ENCODE measurements at regions not wholly inside any gene's neighbourhood (a gene's known extent, or its start where the extent isn't known, plus 50 kb on each side); places are given as distances from the start of the nearest gene placed in this dataset.

GRCh38 chrX:25178555-25178954 is 162.8 kb upstream of the ARX start:
- H3K4me1 ChIP-seq (ENCODE audit: control insufficient read depth, low read depth, low read length): peaks cover 27% of the 10 kb centered on the region
- no peak overlapping the region for H3K27ac ChIP-seq (ENCODE audit: low read length)
- H3K27me3 ChIP-seq (ENCODE audit: control insufficient read depth, insufficient read depth, low read length): no peaks in the 10 kb centered on the region
- H3K9me3 ChIP-seq (ENCODE audit: control insufficient read depth, low read depth, low read length): no peaks in the 10 kb centered on the region
- no peaks in the 10 kb centered on the region for H3K36me3 ChIP-seq (ENCODE audit: control insufficient read depth, low read depth, low read length)
- H3K9ac ChIP-seq (ENCODE audit: low read length): no peak overlapping the region
- peak overlapping the region; percentile 18 for H3K4me3 ChIP-seq (ENCODE audit: low read length)

- Histone ChIP-seq H3K4me1 (ENCODE audit: control insufficient read depth, low read depth, low read length) (peaks cover 27% of the 10 kb centered on the region), H3K9me3 (ENCODE audit: control insufficient read depth, low read depth, low read length) (no peaks in the 10 kb centered on the region), H3K27ac (ENCODE audit: low read length) (no peak overlapping the region), H3K4me3 (ENCODE audit: low read length) (no peak overlapping the region), H3K9ac (ENCODE audit: low read length) (no peak overlapping the region), H3K27me3 (ENCODE audit: control insufficient read depth, insufficient read depth, low read length) (no peaks in the 10 kb centered on the region), H3K36me3 (ENCODE audit: control insufficient read depth, low read depth, low read length) (no peaks in the 10 kb centered on the region)
These were observed 160.0 kb upstream of the ARX start for GRCh38 chrX:25175743-25176142.

GRCh38 chrX:25175171-25175570 is 159.4 kb upstream of the ARX start:
- H3K9ac ChIP-seq (ENCODE audit: low read length): no peak overlapping the region
- H3K27ac ChIP-seq (ENCODE audit: low read length): no peak overlapping the region
- H3K4me1 ChIP-seq (ENCODE audit: control insufficient read depth, low read depth, low read length): peaks cover 26% of the 10 kb centered on the region
- H3K27me3 ChIP-seq (ENCODE audit: control insufficient read depth, insufficient read depth, low read length): no peaks in the 10 kb centered on the region
- H3K4me3 ChIP-seq (ENCODE audit: low read length): no peak overlapping the region
- no peaks in the 10 kb centered on the region for H3K9me3 ChIP-seq (ENCODE audit: control insufficient read depth, low read depth, low read length)
- H3K36me3 ChIP-seq (ENCODE audit: control insufficient read depth, low read depth, low read length): no peaks in the 10 kb centered on the region

- no peak overlapping the region for H3K9ac ChIP-seq (ENCODE audit: low read length)
- H3K9me3 ChIP-seq (ENCODE audit: control insufficient read depth, low read depth, low read length): no peaks in the 10 kb centered on the region
- no peaks in the 10 kb centered on the region for H3K4me1 ChIP-seq (ENCODE audit: control insufficient read depth, low read depth, low read length)
- no peaks in the 10 kb centered on the region for H3K27me3 ChIP-seq (ENCODE audit: control insufficient read depth, insufficient read depth, low read length)
- H3K36me3 ChIP-seq (ENCODE audit: control insufficient read depth, low read depth, low read length): no peaks in the 10 kb centered on the region
- no peak overlapping the region for H3K27ac ChIP-seq (ENCODE audit: low read length)
- H3K4me3 ChIP-seq (ENCODE audit: low read length): no peak overlapping the region
These were observed 150.8 kb upstream of the ARX start for GRCh38 chrX:25166546-25166945.

GRCh38 chrX:25166145-25166544 is 150.4 kb upstream of the ARX start:
- no peaks in the 10 kb centered on the region for H3K27me3 ChIP-seq (ENCODE audit: control insufficient read depth, insufficient read depth, low read length)
- H3K4me1 ChIP-seq (ENCODE audit: control insufficient read depth, low read depth, low read length): no peaks in the 10 kb centered on the region
- no peaks in the 10 kb centered on the region for H3K36me3 ChIP-seq (ENCODE audit: control insufficient read depth, low read depth, low read length)
- no peaks in the 10 kb centered on the region for H3K9me3 ChIP-seq (ENCODE audit: control insufficient read depth, low read depth, low read length)
- H3K4me3 ChIP-seq (ENCODE audit: low read length): no peak overlapping the region
- H3K9ac ChIP-seq (ENCODE audit: low read length): no peak overlapping the region
- H3K27ac ChIP-seq (ENCODE audit: low read length): no peak overlapping the region

- Histone ChIP-seq H3K4me1 (ENCODE audit: control insufficient read depth, low read depth, low read length) (no peaks in the 10 kb centered on the region), H3K4me3 (ENCODE audit: low read length) (no peak overlapping the region), H3K27me3 (ENCODE audit: control insufficient read depth, insufficient read depth, low read length) (no peaks in the 10 kb centered on the region), H3K27ac (ENCODE audit: low read length) (no peak overlapping the region), H3K9ac (ENCODE audit: low read length) (no peak overlapping the region), H3K36me3 (ENCODE audit: control insufficient read depth, low read depth, low read length) (no peaks in the 10 kb centered on the region), H3K9me3 (ENCODE audit: control insufficient read depth, low read depth, low read length) (no peaks in the 10 kb centered on the region)
These were observed 142.9 kb upstream of the ARX start for GRCh38 chrX:25158635-25159034.

- Histone ChIP-seq H3K4me1 (ENCODE audit: control insufficient read depth, low read depth, low read length) (no peaks in the 10 kb centered on the region), H3K9ac (ENCODE audit: low read length) (no peak overlapping the region), H3K27me3 (ENCODE audit: control insufficient read depth, insufficient read depth, low read length) (no peaks in the 10 kb centered on the region), H3K4me3 (ENCODE audit: low read length) (no peak overlapping the region), H3K27ac (ENCODE audit: low read length) (no peak overlapping the region), H3K9me3 (ENCODE audit: control insufficient read depth, low read depth, low read length) (no peaks in the 10 kb centered on the region), H3K36me3 (ENCODE audit: control insufficient read depth, low read depth, low read length) (no peaks in the 10 kb centered on the region)
These were observed 141.1 kb upstream of the ARX start for GRCh38 chrX:25156832-25157231.

GRCh38 chrX:25156323-25156722 is 140.6 kb upstream of the ARX start:
- Histone ChIP-seq H3K4me3 (ENCODE audit: low read length) (no peak overlapping the region), H3K27me3 (ENCODE audit: control insufficient read depth, insufficient read depth, low read length) (no peaks in the 10 kb centered on the region), H3K9me3 (ENCODE audit: control insufficient read depth, low read depth, low read length) (no peaks in the 10 kb centered on the region), H3K4me1 (ENCODE audit: control insufficient read depth, low read depth, low read length) (no peaks in the 10 kb centered on the region), H3K36me3 (ENCODE audit: control insufficient read depth, low read depth, low read length) (no peaks in the 10 kb centered on the region), H3K9ac (ENCODE audit: low read length) (no peak overlapping the region), H3K27ac (ENCODE audit: low read length) (no peak overlapping the region)

GRCh38 chrX:25154168-25154567 is 138.4 kb upstream of the ARX start:
- Histone ChIP-seq H3K9ac (ENCODE audit: low read length) (no peak overlapping the region), H3K36me3 (ENCODE audit: control insufficient read depth, low read depth, low read length) (no peaks in the 10 kb centered on the region), H3K27ac (ENCODE audit: low read length) (no peak overlapping the region), H3K4me1 (ENCODE audit: control insufficient read depth, low read depth, low read length) (no peaks in the 10 kb centered on the region), H3K27me3 (ENCODE audit: control insufficient read depth, insufficient read depth, low read length) (no peaks in the 10 kb centered on the region), H3K9me3 (ENCODE audit: control insufficient read depth, low read depth, low read length) (no peaks in the 10 kb centered on the region), H3K4me3 (ENCODE audit: low read length) (no peak overlapping the region)

GRCh38 chrX:25151749-25152148 is 136.0 kb upstream of the ARX start:
- Histone ChIP-seq H3K27me3 (ENCODE audit: control insufficient read depth, insufficient read depth, low read length) (no peaks in the 10 kb centered on the region), H3K4me3 (ENCODE audit: low read length) (no peak overlapping the region), H3K27ac (ENCODE audit: low read length) (no peak overlapping the region), H3K4me1 (ENCODE audit: control insufficient read depth, low read depth, low read length) (no peaks in the 10 kb centered on the region), H3K9me3 (ENCODE audit: control insufficient read depth, low read depth, low read length) (no peaks in the 10 kb centered on the region), H3K9ac (ENCODE audit: low read length) (no peak overlapping the region), H3K36me3 (ENCODE audit: control insufficient read depth, low read depth, low read length) (no peaks in the 10 kb centered on the region)

- Histone ChIP-seq H3K27ac (ENCODE audit: low read length) (no peak overlapping the region), H3K4me3 (ENCODE audit: low read length) (peak overlapping the region; percentile 27), H3K36me3 (ENCODE audit: control insufficient read depth, low read depth, low read length) (no peaks in the 10 kb centered on the region), H3K27me3 (ENCODE audit: control insufficient read depth, insufficient read depth, low read length) (peaks cover 9% of the 10 kb centered on the region), H3K4me1 (ENCODE audit: control insufficient read depth, low read depth, low read length) (peaks cover 9% of the 10 kb centered on the region), H3K9ac (ENCODE audit: low read length) (no peak overlapping the region), H3K9me3 (ENCODE audit: control insufficient read depth, low read depth, low read length) (no peaks in the 10 kb centered on the region)
These were observed 128.5 kb upstream of the ARX start for GRCh38 chrX:25144043-25144940.

- H3K4me1 ChIP-seq (ENCODE audit: control insufficient read depth, low read depth, low read length): peaks cover 9% of the 10 kb centered on the region
- no peak overlapping the region for H3K9ac ChIP-seq (ENCODE audit: low read length)
- H3K27me3 ChIP-seq (ENCODE audit: control insufficient read depth, insufficient read depth, low read length): peaks cover 9% of the 10 kb centered on the region
- H3K4me3 ChIP-seq (ENCODE audit: low read length): no peak overlapping the region
- no peak overlapping the region for H3K27ac ChIP-seq (ENCODE audit: low read length)
- H3K36me3 ChIP-seq (ENCODE audit: control insufficient read depth, low read depth, low read length): no peaks in the 10 kb centered on the region
- no peaks in the 10 kb centered on the region for H3K9me3 ChIP-seq (ENCODE audit: control insufficient read depth, low read depth, low read length)
These were observed 127.8 kb upstream of the ARX start for GRCh38 chrX:25143596-25143995.
